ENCODE measurements at regions not wholly inside any gene's neighbourhood (a gene's known extent, or its start where the extent isn't known, plus 50 kb on each side); places are given as distances from the start of the nearest gene placed in this dataset.

DNA sequence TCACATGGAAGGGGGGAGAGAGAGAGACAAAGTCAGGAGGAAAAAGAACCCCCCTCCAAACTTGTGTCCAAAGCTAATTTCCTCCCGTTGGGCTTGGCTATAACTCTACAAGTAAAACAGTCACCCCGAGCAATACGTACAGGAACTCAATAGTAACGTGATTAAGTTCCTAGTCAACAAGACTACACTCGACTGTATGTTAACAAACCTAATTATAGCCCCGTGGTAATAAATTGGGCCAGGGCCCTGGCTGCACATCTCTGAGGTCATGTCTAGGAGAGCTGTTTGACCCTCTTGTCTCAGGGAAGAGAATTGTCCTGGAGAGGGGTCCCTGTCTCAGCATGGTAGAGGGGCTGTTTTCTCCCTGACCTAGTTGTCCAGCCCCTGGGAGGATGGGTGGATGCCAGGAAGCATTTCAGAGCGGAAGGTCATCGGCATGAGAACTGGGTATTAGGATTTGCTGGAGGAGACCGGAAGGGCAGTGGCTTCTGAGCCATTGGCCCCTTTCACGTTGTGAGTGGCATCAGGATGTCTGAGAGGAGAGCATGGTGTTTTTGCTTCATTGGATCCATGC is 60.2 kb upstream of the COMTD1 start:
- TF ChIP-seq, protein P1, sequence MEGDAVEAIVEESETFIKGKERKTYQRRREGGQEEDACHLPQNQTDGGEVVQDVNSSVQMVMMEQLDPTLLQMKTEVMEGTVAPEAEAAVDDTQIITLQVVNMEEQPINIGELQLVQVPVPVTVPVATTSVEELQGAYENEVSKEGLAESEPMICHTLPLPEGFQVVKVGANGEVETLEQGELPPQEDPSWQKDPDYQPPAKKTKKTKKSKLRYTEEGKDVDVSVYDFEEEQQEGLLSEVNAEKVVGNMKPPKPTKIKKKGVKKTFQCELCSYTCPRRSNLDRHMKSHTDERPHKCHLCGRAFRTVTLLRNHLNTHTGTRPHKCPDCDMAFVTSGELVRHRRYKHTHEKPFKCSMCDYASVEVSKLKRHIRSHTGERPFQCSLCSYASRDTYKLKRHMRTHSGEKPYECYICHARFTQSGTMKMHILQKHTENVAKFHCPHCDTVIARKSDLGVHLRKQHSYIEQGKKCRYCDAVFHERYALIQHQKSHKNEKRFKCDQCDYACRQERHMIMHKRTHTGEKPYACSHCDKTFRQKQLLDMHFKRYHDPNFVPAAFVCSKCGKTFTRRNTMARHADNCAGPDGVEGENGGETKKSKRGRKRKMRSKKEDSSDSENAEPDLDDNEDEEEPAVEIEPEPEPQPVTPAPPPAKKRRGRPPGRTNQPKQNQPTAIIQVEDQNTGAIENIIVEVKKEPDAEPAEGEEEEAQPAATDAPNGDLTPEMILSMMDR (IDR thresholded peaks at IDR 0.05; ENCODE audit: insufficient read depth, low read depth, low read length): no peak
- DNase-seq (ENCODE audit: low read depth): no peak
- H3K4me3 ChIP-seq (ENCODE audit: low read depth, low read length): no peak overlapping the region

DNA sequence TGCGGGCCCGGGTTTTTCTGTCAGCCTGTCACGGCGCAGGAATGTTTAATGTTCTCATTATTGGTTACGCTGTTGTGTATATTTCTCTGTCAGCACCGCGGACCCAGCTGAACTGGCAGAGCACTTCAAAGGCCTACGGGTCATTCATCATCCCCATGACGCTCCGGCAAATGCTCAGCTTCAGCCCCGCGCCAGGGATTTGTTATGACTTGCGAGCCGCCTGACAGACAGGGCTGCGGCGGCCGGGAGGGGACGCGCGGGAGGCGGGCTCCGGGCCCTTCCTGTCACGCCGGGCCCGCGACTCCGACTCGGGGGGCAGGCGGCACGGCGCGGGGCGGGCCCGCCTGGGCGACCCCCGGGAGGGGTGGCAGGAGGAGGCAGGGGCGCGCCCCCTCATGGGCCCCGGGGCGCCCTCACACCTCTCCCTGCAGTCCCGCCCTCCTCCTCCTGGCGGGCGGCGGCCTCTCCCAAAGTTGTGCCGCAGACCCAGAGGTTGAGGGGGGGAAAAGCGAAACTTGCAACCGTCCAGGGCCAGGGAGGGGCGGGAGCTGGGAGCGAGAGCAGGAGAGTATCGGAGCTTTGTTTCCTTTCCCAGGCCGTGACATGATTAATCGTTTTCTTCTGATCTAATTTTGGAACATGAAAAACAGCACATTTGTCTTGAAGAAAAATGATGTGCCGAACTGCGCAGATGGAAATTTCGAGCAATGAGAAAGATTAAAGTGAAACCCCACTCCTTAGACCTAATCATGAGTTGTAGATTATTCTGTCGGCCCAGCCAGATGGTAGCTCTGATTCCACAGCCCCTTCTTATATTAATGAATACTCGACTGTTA is 59.3 kb upstream of the COMTD1 start:
- peak; percentile 70 for DNase-seq (ENCODE audit: low read depth)
- H3K4me3 ChIP-seq (ENCODE audit: low read depth, low read length): peak overlapping the region; percentile 55
- TF ChIP-seq, protein P1 (IDR thresholded peaks at IDR 0.05; ENCODE audit: insufficient read depth, low read depth, low read length): peak; percentile 25

DNA sequence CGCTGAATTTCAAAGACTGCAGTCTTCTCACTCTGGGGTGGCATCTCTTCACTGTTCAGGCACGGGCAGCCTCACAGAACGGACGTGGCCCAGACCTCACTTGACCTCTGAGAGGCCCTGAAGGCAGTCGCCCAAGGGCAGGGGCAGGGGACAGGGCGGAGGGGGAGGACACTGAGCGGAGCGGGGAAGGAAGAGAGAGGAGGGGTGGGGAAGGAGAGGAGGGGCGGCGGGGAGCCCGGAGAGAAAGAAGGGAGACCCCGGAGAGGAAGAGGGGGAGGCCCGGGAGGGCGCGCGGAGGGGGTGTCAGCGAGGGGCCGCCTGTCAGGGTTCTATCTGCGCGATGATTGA is 58.7 kb upstream of the COMTD1 start:
- DNase-seq (ENCODE audit: low read depth): no peak
- TF ChIP-seq, protein P1 (IDR thresholded peaks at IDR 0.05; ENCODE audit: insufficient read depth, low read depth, low read length): no peak

GRCh38 chr10:75294031-75294437 is 58.3 kb upstream of the COMTD1 start:
- H3K4me3 ChIP-seq (ENCODE audit: low read depth, low read length): no peak overlapping the region
- no peak for DNase-seq (ENCODE audit: low read depth)
- TF ChIP-seq, protein P1 (IDR thresholded peaks at IDR 0.05; ENCODE audit: insufficient read depth, low read depth, low read length): no peak

More for the DNA sequence above, 58.7 kb upstream of the COMTD1 start:
- H3K4me3 ChIP-seq (ENCODE audit: low read depth, low read length): peak overlapping the region; percentile 55

- TF ChIP-seq, protein P1 (IDR thresholded peaks at IDR 0.05; ENCODE audit: insufficient read depth, low read depth, low read length): no peak
These were observed 57.7 kb upstream of the COMTD1 start for GRCh38 chr10:75293446-75293820.

DNA sequence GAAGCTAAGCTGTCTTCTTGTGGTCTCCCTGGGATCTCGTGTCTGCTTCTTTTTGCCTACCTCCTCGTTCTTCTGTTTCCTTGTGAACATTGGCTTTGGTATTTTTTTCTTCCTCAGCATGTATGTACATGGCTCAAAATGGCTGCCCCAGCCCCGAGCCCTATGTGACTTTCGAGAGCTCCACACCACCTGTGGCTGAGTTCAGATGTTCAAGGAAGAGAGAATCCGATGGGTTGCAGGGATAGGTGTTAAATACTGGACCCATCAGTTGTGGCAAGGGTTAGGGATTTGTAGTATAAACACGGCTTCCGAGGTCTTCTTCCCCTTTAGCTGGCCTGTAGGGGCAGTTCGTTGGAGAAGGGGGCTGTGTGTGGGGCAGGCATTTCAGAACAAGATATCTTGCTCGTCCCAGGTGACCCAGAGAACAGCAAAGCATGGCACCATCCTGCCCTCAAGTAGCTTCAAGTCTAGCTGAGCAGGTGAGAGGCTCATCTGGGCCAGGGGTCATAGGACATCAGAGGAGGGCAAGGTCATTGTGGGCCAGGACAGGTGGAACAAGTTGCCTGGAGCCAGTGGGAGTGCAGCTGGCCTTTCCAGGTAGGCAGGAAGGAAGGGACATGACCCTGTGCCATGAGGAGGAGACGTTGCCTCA is 57.2 kb upstream of the COMTD1 start:
- no peak for DNase-seq (ENCODE audit: low read depth)
- TF ChIP-seq, protein P1 (IDR thresholded peaks at IDR 0.05; ENCODE audit: insufficient read depth, low read depth, low read length): no peak
- no peak overlapping the region for H3K4me3 ChIP-seq (ENCODE audit: low read depth, low read length)

More at GRCh38 chr10:75293446-75293820, 57.7 kb upstream of the COMTD1 start:
- no peak overlapping the region for H3K4me3 ChIP-seq (ENCODE audit: low read depth, low read length)
- DNase-seq (ENCODE audit: low read depth): no peak

Measured in fibroblast of villous mesenchyme (primary cell).